CD4-positive, alpha-beta T cell treated with Interleukin-15 for 4 hours (primary cell): ENCODE measurements at regions not wholly inside any gene's neighbourhood (a gene's known extent, or its start where the extent isn't known, plus 50 kb on each side); places are given as distances from the start of the nearest gene placed in this dataset.
"Not testable (repeated sequence)": the region's sequence is repeated elsewhere in the genome, so short reads cannot be mapped to it uniquely, and the experiment has no call there.

ENCODE experiments used
- DNase-seq: peaks from one replicate; pipeline ENCODE4 v3.0.0-alpha.2; 2020; ENCODE audit warnings: low spot score

- DNase-seq = no peak
These were observed 50.6 kb upstream of the C1QTNF9B start for GRCh38 chr13:23947893-23948292.

- DNase-seq = no peak
These were observed 51.9 kb upstream of the C1QTNF9B start for GRCh38 chr13:23949200-23949599.

- DNase-seq = no peak
These were observed 52.4 kb upstream of the C1QTNF9B start for GRCh38 chr13:23949736-23950135.

- DNase-seq = no peak
These were observed 53.6 kb upstream of the C1QTNF9B start for GRCh38 chr13:23950736-23951510.

- DNase-seq = no peak
These were observed 55.5 kb upstream of the C1QTNF9B start for GRCh38 chr13:23952796-23953195.

- DNase-seq = no peak
These were observed 56.7 kb upstream of the C1QTNF9B start for GRCh38 chr13:23953860-23954512.

GRCh38 chr13:23955064-23955463 lies 57.8 kb upstream of the C1QTNF9B start:
- no peak for DNase-seq

GRCh38 chr13:23956106-23956505 lies 58.8 kb upstream of the C1QTNF9B start:
- no peak for DNase-seq

GRCh38 chr13:23957981-23958380 lies 60.7 kb upstream of the C1QTNF9B start:
- no peak for DNase-seq

- no peak for DNase-seq
These were observed 62.0 kb upstream of the C1QTNF9B start for GRCh38 chr13:23959231-23959862.

- peak; percentile 25 for DNase-seq
These were observed 63.4 kb upstream of the C1QTNF9B start for GRCh38 chr13:23960566-23961156.

GRCh38 chr13:23963184-23963931 lies 66.1 kb upstream of the C1QTNF9B start:
- no peak for DNase-seq

GRCh38 chr13:23963947-23964346 lies 66.6 kb upstream of the C1QTNF9B start:
- no peak for DNase-seq

GRCh38 chr13:23965346-23965745 lies 68.0 kb upstream of the C1QTNF9B start:
- DNase-seq = no peak

- DNase-seq = no peak
These were observed 69.0 kb upstream of the C1QTNF9B start for GRCh38 chr13:23966221-23966690.

- peak; percentile 41 for DNase-seq
These were observed 69.7 kb upstream of the C1QTNF9B start for GRCh38 chr13:23966691-23967615.

- not testable (repeated sequence) for DNase-seq
These were observed 70.5 kb upstream of the C1QTNF9B start for GRCh38 chr13:23967792-23968191.

GRCh38 chr13:23969647-23970046 lies 72.3 kb upstream of the C1QTNF9B start:
- no peak for DNase-seq

GRCh38 chr13:23979361-23980159 lies 82.3 kb upstream of the C1QTNF9B start:
- no peak for DNase-seq

- DNase-seq = peak; percentile 87
These were observed 82.9 kb upstream of the C1QTNF9B start for GRCh38 chr13:23980160-23980551.
